HG02852 (cell line): ENCODE measurements at regions not wholly inside any gene's neighbourhood (a gene's known extent, or its start where the extent isn't known, plus 50 kb on each side); places are given as distances from the start of the nearest gene placed in this dataset.
"Not testable (repeated sequence)": the region's sequence is repeated elsewhere in the genome, so short reads cannot be mapped to it uniquely, and the experiment has no call there.

ENCODE experiments used
- ATAC-seq: cut with Tn5 transposase; IDR thresholded peaks from one replicate; pipeline ENCODE4 v1.9.1; 2021; ENCODE audit warnings: mild to moderate bottlenecking, moderate library complexity; ENCODE audit not compliant: unreplicated experiment

GRCh38 chr6:85107701-85108100 is 342.2 kb upstream of the NT5E start:
- ATAC-seq, result no peak

GRCh38 chr6:85096976-85097375 is 332.6 kb upstream of the TBX18 start:
- no peak for ATAC-seq

GRCh38 chr6:85092226-85092625 is 327.8 kb upstream of the TBX18 start:
- ATAC-seq, result no peak

GRCh38 chr6:85089255-85089654 is 324.9 kb upstream of the TBX18 start:
- no peak for ATAC-seq

GRCh38 chr6:85085875-85086274 is 321.5 kb upstream of the TBX18 start:
- ATAC-seq, result no peak

- no peak for ATAC-seq
These were observed 316.7 kb upstream of the TBX18 start for GRCh38 chr6:85081102-85081501.

- ATAC-seq, result no peak
These were observed 315.4 kb upstream of the TBX18 start for GRCh38 chr6:85079761-85080160.

- no peak for ATAC-seq
These were observed 313.7 kb upstream of the TBX18 start for GRCh38 chr6:85078058-85078457.

GRCh38 chr6:85077098-85077497 is 312.7 kb upstream of the TBX18 start:
- ATAC-seq, result no peak

- not testable (repeated sequence) for ATAC-seq
These were observed 307.4 kb upstream of the TBX18 start for GRCh38 chr6:85071845-85072244.

GRCh38 chr6:85069577-85069976 is 305.2 kb upstream of the TBX18 start:
- no peak for ATAC-seq

GRCh38 chr6:85068221-85068620 is 303.8 kb upstream of the TBX18 start:
- ATAC-seq, result no peak

- ATAC-seq, result no peak
These were observed 301.9 kb upstream of the TBX18 start for GRCh38 chr6:85066266-85066665.

GRCh38 chr6:85065831-85066230 is 301.4 kb upstream of the TBX18 start:
- no peak for ATAC-seq

- ATAC-seq, result no peak
These were observed 299.2 kb upstream of the TBX18 start for GRCh38 chr6:85063611-85064010.

- ATAC-seq, result no peak
These were observed 298.5 kb upstream of the TBX18 start for GRCh38 chr6:85062884-85063283.

- no peak for ATAC-seq
These were observed 294.4 kb upstream of the TBX18 start for GRCh38 chr6:85058806-85059205.

- ATAC-seq, result no peak
These were observed 285.8 kb upstream of the TBX18 start for GRCh38 chr6:85050149-85050548.

- ATAC-seq, result no peak
These were observed 284.9 kb upstream of the TBX18 start for GRCh38 chr6:85049282-85049681.

- ATAC-seq, result no peak
These were observed 283.4 kb upstream of the TBX18 start for GRCh38 chr6:85047818-85048217.

GRCh38 chr6:85045767-85046166 is 281.4 kb upstream of the TBX18 start:
- not testable (repeated sequence) for ATAC-seq

- ATAC-seq, result no peak
These were observed 280.0 kb upstream of the TBX18 start for GRCh38 chr6:85044361-85044760.

GRCh38 chr6:85041376-85041775 is 277.0 kb upstream of the TBX18 start:
- ATAC-seq, result peak; percentile 83

- ATAC-seq, result no peak
These were observed 272.8 kb upstream of the TBX18 start for GRCh38 chr6:85037221-85037620.
